ENCODE measurements at regions not wholly inside any gene's neighbourhood (a gene's known extent, or its start where the extent isn't known, plus 50 kb on each side); places are given as distances from the start of the nearest gene placed in this dataset.

GRCh38 chr17:6323626-6324356 lies 111.1 kb downstream of the AIPL1 start:
- H2AFZ ChIP-seq (ENCODE audit: low read length) = no peak overlapping the region
- no peak overlapping the region for H3K27ac ChIP-seq (ENCODE audit: low read depth, low read length, poor library complexity, severe bottlenecking)
- intact Hi-C loops (cut with micrococcal nuclease; ENCODE audit: unreplicated experiment) = no loop called here
- H3K4me1 ChIP-seq (ENCODE audit: insufficient read depth, low read length, poor library complexity, severe bottlenecking) = no peaks in the 10 kb centered on the region
- no peaks in the 10 kb centered on the region for H3K9me2 ChIP-seq (ENCODE audit: insufficient read depth, low read length)
- TF ChIP-seq EZH2phosphoT487 (IDR thresholded peaks at IDR 0.05; ENCODE audit: borderline replicate concordance, low read depth, low read length) = no peak
- no peak for TF ChIP-seq CTCF (conservative IDR thresholded peaks at IDR 0.05; ENCODE audit: low read length)
- no peaks in the 10 kb centered on the region for H3K36me3 ChIP-seq (ENCODE audit: insufficient read depth, low read length)
- H3K9me3 ChIP-seq (ENCODE audit: low read length) = no peaks in the 10 kb centered on the region
- no peak for DNase-seq (ENCODE audit: low spot score)
- no peaks in the 10 kb centered on the region for H3K79me2 ChIP-seq (ENCODE audit: insufficient read depth, low read depth, low read length)
- ChIA-PET CTCF (ENCODE audit: unreplicated experiment) (no interaction called here), POLR2A (no interaction called here)
- H4K20me1 ChIP-seq (ENCODE audit: insufficient read depth, low read length) = no peaks in the 10 kb centered on the region
- H3K4me3 ChIP-seq (ENCODE audit: low read depth, low read length, poor library complexity, severe bottlenecking) = no peak overlapping the region
- H3K4me2 ChIP-seq (ENCODE audit: low read length) = no peak overlapping the region
- BruUV-seq (replicated peaks) = no TSS peak

- no peak overlapping the region for H3K27ac ChIP-seq (ENCODE audit: low read depth, low read length, poor library complexity, severe bottlenecking)
- no peak overlapping the region for H3K4me3 ChIP-seq (ENCODE audit: low read depth, low read length, poor library complexity, severe bottlenecking)
- H3K36me3 ChIP-seq (ENCODE audit: insufficient read depth, low read length) = no peaks in the 10 kb centered on the region
- H3K79me2 ChIP-seq (ENCODE audit: insufficient read depth, low read depth, low read length) = no peaks in the 10 kb centered on the region
- TF ChIP-seq CTCF (conservative IDR thresholded peaks at IDR 0.05; ENCODE audit: low read length) (no peak), EZH2phosphoT487 (IDR thresholded peaks at IDR 0.05; ENCODE audit: borderline replicate concordance, low read depth, low read length) (no peak)
- no peak overlapping the region for H3K4me2 ChIP-seq (ENCODE audit: low read length)
- DNase-seq (ENCODE audit: low spot score) = no peak
- POLR2A ChIA-PET = interaction anchor here (0.6 to 0.7 kb wide), 3 partner anchors 50 to 397 kb away, joined by 3 to 4 read pairs (median 3); no protein-coding TSS in a partner anchor
- no peak overlapping the region for H2AFZ ChIP-seq (ENCODE audit: low read length)
- CTCF ChIA-PET (ENCODE audit: unreplicated experiment) = no interaction called here
- no TSS peak for BruUV-seq (replicated peaks)
- H3K9me2 ChIP-seq (ENCODE audit: insufficient read depth, low read length) = no peaks in the 10 kb centered on the region
- no peaks in the 10 kb centered on the region for H4K20me1 ChIP-seq (ENCODE audit: insufficient read depth, low read length)
- no peaks in the 10 kb centered on the region for H3K4me1 ChIP-seq (ENCODE audit: insufficient read depth, low read length, poor library complexity, severe bottlenecking)
- H3K9me3 ChIP-seq (ENCODE audit: low read length) = no peaks in the 10 kb centered on the region
- intact Hi-C loops (cut with micrococcal nuclease; ENCODE audit: unreplicated experiment) = no loop called here
These were observed 112.6 kb downstream of the AIPL1 start for GRCh38 chr17:6322316-6322715.

GRCh38 chr17:6314311-6314710 lies 120.6 kb downstream of the AIPL1 start:
- no peak overlapping the region for H3K4me3 ChIP-seq (ENCODE audit: low read depth, low read length, poor library complexity, severe bottlenecking)
- intact Hi-C loops (cut with micrococcal nuclease; ENCODE audit: unreplicated experiment) = no loop called here
- H3K79me2 ChIP-seq (ENCODE audit: insufficient read depth, low read depth, low read length) = no peaks in the 10 kb centered on the region
- no peaks in the 10 kb centered on the region for H3K9me2 ChIP-seq (ENCODE audit: insufficient read depth, low read length)
- ChIA-PET CTCF (ENCODE audit: unreplicated experiment) (no interaction called here), POLR2A (no interaction called here)
- H2AFZ ChIP-seq (ENCODE audit: low read length) = no peak overlapping the region
- no peak for DNase-seq (ENCODE audit: low spot score)
- no peaks in the 10 kb centered on the region for H3K4me1 ChIP-seq (ENCODE audit: insufficient read depth, low read length, poor library complexity, severe bottlenecking)
- no peak overlapping the region for H3K27ac ChIP-seq (ENCODE audit: low read depth, low read length, poor library complexity, severe bottlenecking)
- no peaks in the 10 kb centered on the region for H3K36me3 ChIP-seq (ENCODE audit: insufficient read depth, low read length)
- no peak for TF ChIP-seq CTCF (conservative IDR thresholded peaks at IDR 0.05; ENCODE audit: low read length)
- TF ChIP-seq EZH2phosphoT487 (IDR thresholded peaks at IDR 0.05; ENCODE audit: borderline replicate concordance, low read depth, low read length) = no peak
- BruUV-seq (replicated peaks) = no TSS peak
- H4K20me1 ChIP-seq (ENCODE audit: insufficient read depth, low read length) = no peaks in the 10 kb centered on the region
- H3K4me2 ChIP-seq (ENCODE audit: low read length) = no peak overlapping the region
- H3K9me3 ChIP-seq (ENCODE audit: low read length) = no peaks in the 10 kb centered on the region

Measured in OCI-LY7 (cell line).